Adrenal gland (tissue), 9 donors: ENCODE measurements at regions not wholly inside any gene's neighbourhood (a gene's known extent, or its start where the extent isn't known, plus 50 kb on each side); places are given as distances from the start of the nearest gene placed in this dataset.
A peak's percentile ranks its signal among the peaks of the same experiment; 100 is the strongest.

Experiments used
- DNase-seq, 7 donors: peaks; one replicate each; pipeline ENCODE4 v3.0.0-alpha.2; 2019 to 2020
- H3K27ac ChIP-seq, 5 donors: fragments of 200-600 bp; sonication (generic) in 4 of 5; 1 replicate in 3 of 5; 2 replicates in 2 of 5; pipeline versions ENCODE4 v1.5.1 to v1.8.0; 2016 to 2020; ENCODE audit warnings: mild to moderate bottlenecking in 1 of 5
- H3K27me3 ChIP-seq: fragments of 200-600 bp; 2 replicates; pipeline ENCODE4 v1.8.0; 2021
- H3K36me3 ChIP-seq, 2 donors: fragments of 200-600 bp; replicated peaks in 1 of 2; 1 replicate in 1 of 2; 2 replicates in 1 of 2; pipeline versions ENCODE4 v1.5.1 to v1.8.0; 2018 to 2022
- H3K4me1 ChIP-seq, 2 donors: fragments of 200-600 bp; replicated peaks in 1 of 2; 1 replicate in 1 of 2; 2 replicates in 1 of 2; pipeline versions ENCODE4 v1.5.1 to v1.8.0; 2018 to 2021
- H3K4me3 ChIP-seq, 4 donors: fragments of 200-600 bp; sonication (generic) in 3 of 4; one replicate each; pipeline ENCODE4 v1.5.1; 2016 to 2018
- H3K9me3 ChIP-seq, 3 donors: fragments of 200-600 bp; sonication (generic) in 1 of 3; replicated peaks in 1 of 3; 1 replicate in 2 of 3; 2 replicates in 1 of 3; pipeline versions ENCODE4 v1.5.1 to v1.8.0; 2016 to 2021
- CTCF ChIP-seq, 6 experiments: fragments of 450-650 bp in 4 of 6; fragments of 200-600 bp in 2 of 6; sonication (generic) in 1 of 6; IDR thresholded peaks; 1 replicate in 5 of 6; 2 replicates in 1 of 6; pipeline versions ENCODE4 v1.5.1 to v1.8.0; 2016 to 2021; ENCODE audit warnings: antibody characterized with exemption in 6 of 6, mild to moderate bottlenecking in 2 of 6, moderate library complexity in 1 of 6
- POLR2A ChIP-seq, 2 donors: fragments of 450-650 bp; IDR thresholded peaks; one replicate each; pipeline ENCODE4 v1.6.1; 2017; ENCODE audit warnings: antibody characterized with exemption in 2 of 2, mild to moderate bottlenecking in 2 of 2, moderate library complexity in 1 of 2
- WGBS, 4 donors: extraction: QIAGEN DNeasy Blood & Tissue Kit in 2 of 4; methylation state at CpG; one replicate each; pipeline versions ENCODE4 v1.1.5 to v1.1.7; 2013 to 2017; 5-methylcytosine and 5-hydroxymethylcytosine counted together
- intact Hi-C, 2 donors: fragments of 100-400 bp; cut with DNase I; formaldehyde crosslinking; loops; one replicate each; pipeline versions ENCODE4 v1.14.1 to v1.15.0; 2022 to 2023
- donor health status: healthy with polysubstance abuse.
- donor health status: Bipolar disorder and iron deficiency.
- donor health status: DM: yes; HTN: yes; CAD: no.
- donor health status: DM: no; HTN: no; CAD: no.
- donor health status: DM: no; HTN: no; CAD: no.

GRCh38 chr2:78940998-78941397 is 84.5 kb upstream of the REG3G start:
- no peaks in the 10 kb centered on the region for H3K27me3 ChIP-seq
- H3K4me3 ChIP-seq = no peak overlapping the region
- no peak overlapping the region for H3K27ac ChIP-seq
- H3K36me3 ChIP-seq = no peaks in the 10 kb centered on the region
- no peak for TF ChIP-seq POLR2A (IDR thresholded peaks at IDR 0.05)
- no peak for TF ChIP-seq CTCF (IDR thresholded peaks at IDR 0.05)
- 58 to 69% (median 67%) methylated on average over 6 of the region's 6 CpGs for WGBS, 4 donors
- intact Hi-C loops = no loop called here
- H3K9me3 ChIP-seq = no peaks in the 10 kb centered on the region
- no peak for DNase-seq
- no peaks in the 10 kb centered on the region for H3K4me1 ChIP-seq

- Histone ChIP-seq H3K36me3 (no peaks in the 10 kb centered on the region), H3K27ac (no peak overlapping the region), H3K27me3 (no peaks in the 10 kb centered on the region), H3K4me1 (no peaks in the 10 kb centered on the region), H3K4me3 (no peak overlapping the region), H3K9me3 (no peaks in the 10 kb centered on the region)
- TF ChIP-seq CTCF (IDR thresholded peaks at IDR 0.05) = no peak
- no peak for TF ChIP-seq POLR2A (IDR thresholded peaks at IDR 0.05)
- DNase-seq = no peak
- intact Hi-C loops = no loop called here
- WGBS, 4 donors = 72 to 85% (median 81%) methylated on average over 2 of the region's 2 CpGs
Observed at GRCh38 chr2:78941751-78942150, 83.8 kb upstream of the REG3G start.

DNA sequence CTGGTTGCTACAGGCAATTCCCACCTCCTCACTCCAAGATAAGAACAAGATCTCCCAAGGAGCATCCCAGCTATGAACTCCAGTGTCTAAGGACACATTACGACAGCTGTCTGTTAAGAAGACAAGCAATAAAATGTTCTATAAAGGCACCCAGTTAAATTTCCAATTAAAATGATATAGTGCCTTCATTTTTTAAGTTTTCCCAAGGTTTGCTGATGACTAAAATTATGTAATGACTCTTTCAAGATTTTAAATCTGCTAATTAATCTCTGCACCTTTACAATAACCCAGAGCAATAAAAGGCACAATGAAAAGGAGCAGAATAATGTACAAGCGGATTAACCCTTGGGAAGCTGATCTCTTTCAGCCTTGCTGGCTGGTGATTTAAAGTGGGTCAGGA is 61.6 kb upstream of the REG3G start:
- 88 to 96% (median 94%) methylated on average over 2 of the region's 2 CpGs for WGBS, 4 donors
- Histone ChIP-seq H3K9me3 (no peaks in the 10 kb centered on the region), H3K4me3 (no peak overlapping the region), H3K4me1 (peaks cover 0 to 9% of the 10 kb centered on the region in 2 donors), H3K27ac (no peak overlapping the region), H3K36me3 (no peaks in the 10 kb centered on the region), H3K27me3 (no peaks in the 10 kb centered on the region)
- intact Hi-C loops = no loop called here
- no peak for DNase-seq
- no peak for TF ChIP-seq CTCF (IDR thresholded peaks at IDR 0.05)
- TF ChIP-seq POLR2A (IDR thresholded peaks at IDR 0.05) = no peak

DNA sequence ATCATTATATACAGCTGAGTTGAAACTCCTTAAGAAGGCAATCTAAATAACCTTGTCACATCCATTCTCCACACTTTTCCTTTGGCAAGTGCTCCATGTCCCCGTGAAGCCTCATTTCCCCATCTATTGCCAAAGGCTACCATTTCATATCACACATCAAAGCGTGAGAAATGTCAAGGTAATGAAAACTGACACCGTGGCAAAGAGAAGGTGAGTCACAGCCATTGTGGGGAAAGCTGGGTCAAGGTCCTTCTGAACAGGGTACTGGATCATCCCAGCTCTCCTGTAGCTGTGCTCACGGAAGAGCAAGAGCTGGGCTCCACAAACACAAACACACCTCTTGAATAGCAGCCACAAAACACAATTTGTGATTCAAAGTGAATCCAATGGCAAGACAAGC is 58.2 kb upstream of the REG3G start:
- TF ChIP-seq POLR2A (IDR thresholded peaks at IDR 0.05) (no peak), CTCF (IDR thresholded peaks at IDR 0.05) (no peak)

More for the DNA sequence above, 58.2 kb upstream of the REG3G start:
- peaks cover 0 to 9% of the 10 kb centered on the region in 2 donors for H3K4me1 ChIP-seq
- no peak overlapping the region for H3K27ac ChIP-seq
- 35 to 51% (median 45%) methylated on average over 4 of the region's 4 CpGs for WGBS, 4 donors
- no peaks in the 10 kb centered on the region for H3K9me3 ChIP-seq
- intact Hi-C loops = no loop called here
- no peak overlapping the region for H3K4me3 ChIP-seq
- no peaks in the 10 kb centered on the region for H3K27me3 ChIP-seq
- DNase-seq = peak in 6 of 7 donors; percentile 20 to 62 (median 38)
- no peaks in the 10 kb centered on the region for H3K36me3 ChIP-seq
